CD14-positive monocyte (primary cell): ENCODE measurements at regions not wholly inside any gene's neighbourhood (a gene's known extent, or its start where the extent isn't known, plus 50 kb on each side); places are given as distances from the start of the nearest gene placed in this dataset.

ENCODE experiments used
- DNase-seq, 3 donors: peaks; one replicate each; pipeline ENCODE4 v3.0.0-alpha.2; 2011 to 2022
- H2AFZ ChIP-seq: 2 replicates; pipeline ENCODE4 v1.6.0; 2012; ENCODE audit warnings: mild to moderate bottlenecking, low read depth, low read length, inconsistent platforms; ENCODE audit not compliant: insufficient read depth, poor library complexity, severe bottlenecking
- H3K27ac ChIP-seq, 2 donors: 1 replicate in 1 of 2; 2 replicates in 1 of 2; pipeline ENCODE4 v1.5.1; 2012 to 2013; ENCODE audit warnings: low read length in 2 of 2, control low read depth in 1 of 2, inconsistent platforms in 1 of 2, low read depth in 1 of 2, mild to moderate bottlenecking in 1 of 2
- H3K27me3 ChIP-seq, 2 donors: one replicate each; pipeline versions ENCODE4 v1.6.0 to v1.6.1; 2011 to 2013; ENCODE audit warnings: low read length in 2 of 2; ENCODE audit not compliant: control insufficient read depth in 2 of 2, insufficient read depth in 2 of 2
- H3K36me3 ChIP-seq, 2 donors: replicated peaks in 1 of 2; 1 replicate in 1 of 2; 2 replicates in 1 of 2; pipeline versions ENCODE4 v1.5.1 to v1.6.1; 2012 to 2013; ENCODE audit warnings: low read length in 2 of 2, control low read depth in 1 of 2, inconsistent platforms in 1 of 2, mild to moderate bottlenecking in 1 of 2; ENCODE audit not compliant: insufficient read depth in 2 of 2, control insufficient read depth in 1 of 2
- H3K4me1 ChIP-seq, 2 donors: 1 replicate in 1 of 2; 2 replicates in 1 of 2; pipeline versions ENCODE4 v1.5.1 to v1.6.1; 2012 to 2013; ENCODE audit warnings: low read length in 2 of 2, control low read depth in 1 of 2, inconsistent platforms in 1 of 2, mild to moderate bottlenecking in 1 of 2, moderate library complexity in 1 of 2; ENCODE audit not compliant: insufficient read depth in 2 of 2, control insufficient read depth in 1 of 2
- H3K4me2 ChIP-seq: replicated peaks from 2 replicates; pipeline ENCODE3; 2012; ENCODE audit warnings: low read length, moderate library complexity, mild to moderate bottlenecking; ENCODE audit not compliant: poor library complexity, severe bottlenecking; ENCODE audit errors: extremely low read depth
- H3K4me3 ChIP-seq, 3 experiments: fragments of 200-600 bp in 1 of 3; sonication (generic) in 1 of 3; replicated peaks in 1 of 3; 1 replicate in 2 of 3; 2 replicates in 1 of 3; pipeline ENCODE4 v1.5.1; 2011 to 2013; ENCODE audit warnings: low read length in 3 of 3, mild to moderate bottlenecking in 3 of 3, control low read depth in 2 of 3, low read depth in 2 of 3, inconsistent platforms in 1 of 3, moderate library complexity in 1 of 3
- H3K79me2 ChIP-seq: 2 replicates; pipeline ENCODE4 v1.6.0; 2012; ENCODE audit warnings: mild to moderate bottlenecking, control low read depth, inconsistent platforms, low read length, moderate library complexity; ENCODE audit not compliant: insufficient read depth
- H3K9ac ChIP-seq: 2 replicates; pipeline ENCODE4 v1.6.0; 2017; ENCODE audit warnings: low read length, mild to moderate bottlenecking; ENCODE audit not compliant: insufficient read depth, poor library complexity, severe bottlenecking
- H3K9me3 ChIP-seq, 2 donors: replicated peaks in 1 of 2; 1 replicate in 1 of 2; 2 replicates in 1 of 2; pipeline versions ENCODE4 v1.5.1 to v1.6.1; 2012 to 2013; ENCODE audit warnings: low read length in 2 of 2, control low read depth in 1 of 2; ENCODE audit not compliant: control insufficient read depth in 1 of 2, insufficient read depth in 1 of 2
- H4K20me1 ChIP-seq: 2 replicates; pipeline ENCODE4 v1.6.0; 2012; ENCODE audit warnings: mild to moderate bottlenecking, low read length, control low read depth, moderate library complexity; ENCODE audit not compliant: insufficient read depth
- H3K27ac Mint-ChIP-seq, 7 donors: one replicate each; pipeline ENCODE4 v1.8.0; 2020; ENCODE audit warnings: mild to moderate bottlenecking in 7 of 7, mixed read lengths in 7 of 7, moderate library complexity in 6 of 7, inconsistent platforms in 2 of 7
- H3K27me3 Mint-ChIP-seq, 3 donors: one replicate each; pipeline ENCODE4 v1.8.0; 2021 to 2022; ENCODE audit warnings: low read depth in 3 of 3, mild to moderate bottlenecking in 3 of 3, mixed read lengths in 3 of 3, moderate library complexity in 3 of 3, inconsistent platforms in 1 of 3
- H3K36me3 Mint-ChIP-seq, 2 donors: one replicate each; pipeline ENCODE4 v1.8.0; 2020; ENCODE audit warnings: mixed read lengths in 2 of 2, inconsistent platforms in 1 of 2, mild to moderate bottlenecking in 1 of 2
- H3K4me1 Mint-ChIP-seq: one replicate; pipeline ENCODE4 v1.8.0; 2020; ENCODE audit warnings: mild to moderate bottlenecking, mixed read lengths
- H3K4me3 Mint-ChIP-seq, 2 donors: one replicate each; pipeline ENCODE4 v1.8.0; 2020; ENCODE audit warnings: mild to moderate bottlenecking in 2 of 2, mixed read lengths in 2 of 2, moderate library complexity in 1 of 2
- H3K9me3 Mint-ChIP-seq, 7 donors: one replicate each; pipeline ENCODE4 v1.8.0; 2020 to 2022; ENCODE audit warnings: mixed read lengths in 7 of 7, mild to moderate bottlenecking in 6 of 7, moderate library complexity in 6 of 7, inconsistent platforms in 2 of 7
- WGBS: methylation state at CpG from one replicate; pipeline ENCODE4 v1.1.5; 2013; ENCODE audit warnings: missing lambda C conversion rate; ENCODE audit not compliant: insufficient coverage; 5-methylcytosine and 5-hydroxymethylcytosine counted together
- intact Hi-C, 2 donors: fragments of 100-400 bp; cut with micrococcal nuclease; formaldehyde crosslinking; loops; one replicate each; pipeline versions ENCODE4 v1.15.0 to v1.15.1; 2023
- TF ChIP-seq, protein P1 (sequence below): fragments of 200-600 bp; IDR thresholded peaks from one replicate; pipeline ENCODE4 v1.8.0; 2022; ENCODE audit warnings: antibody characterized with exemption, mild to moderate bottlenecking

- peaks cover 0 to 3% (median 0%) of the 10 kb centered on the region in 7 donors for H3K9me3 Mint-ChIP-seq
- intact Hi-C loops, result no loop called here
- no peaks in the 10 kb centered on the region for H3K36me3 ChIP-seq
- H3K27ac Mint-ChIP-seq, result no peak overlapping the region
- H3K27me3 Mint-ChIP-seq, result peaks cover 0 to 1% (median 0%) of the 10 kb centered on the region in 3 donors
- WGBS, result no CpG with 5 or more reads among the region's 3 CpGs
- no peaks in the 10 kb centered on the region for H3K79me2 ChIP-seq
- no peak overlapping the region for H3K4me3 ChIP-seq
- H3K4me1 Mint-ChIP-seq, result peaks cover 17% of the 10 kb centered on the region
- no peak overlapping the region for H3K4me2 ChIP-seq
- TF ChIP-seq, protein P1, sequence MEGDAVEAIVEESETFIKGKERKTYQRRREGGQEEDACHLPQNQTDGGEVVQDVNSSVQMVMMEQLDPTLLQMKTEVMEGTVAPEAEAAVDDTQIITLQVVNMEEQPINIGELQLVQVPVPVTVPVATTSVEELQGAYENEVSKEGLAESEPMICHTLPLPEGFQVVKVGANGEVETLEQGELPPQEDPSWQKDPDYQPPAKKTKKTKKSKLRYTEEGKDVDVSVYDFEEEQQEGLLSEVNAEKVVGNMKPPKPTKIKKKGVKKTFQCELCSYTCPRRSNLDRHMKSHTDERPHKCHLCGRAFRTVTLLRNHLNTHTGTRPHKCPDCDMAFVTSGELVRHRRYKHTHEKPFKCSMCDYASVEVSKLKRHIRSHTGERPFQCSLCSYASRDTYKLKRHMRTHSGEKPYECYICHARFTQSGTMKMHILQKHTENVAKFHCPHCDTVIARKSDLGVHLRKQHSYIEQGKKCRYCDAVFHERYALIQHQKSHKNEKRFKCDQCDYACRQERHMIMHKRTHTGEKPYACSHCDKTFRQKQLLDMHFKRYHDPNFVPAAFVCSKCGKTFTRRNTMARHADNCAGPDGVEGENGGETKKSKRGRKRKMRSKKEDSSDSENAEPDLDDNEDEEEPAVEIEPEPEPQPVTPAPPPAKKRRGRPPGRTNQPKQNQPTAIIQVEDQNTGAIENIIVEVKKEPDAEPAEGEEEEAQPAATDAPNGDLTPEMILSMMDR, result no peak
- H3K27ac ChIP-seq, result no peak overlapping the region
- no peaks in the 10 kb centered on the region for H3K9me3 ChIP-seq
- peaks cover 15 to 18% of the 10 kb centered on the region in 2 donors for H3K4me1 ChIP-seq
- DNase-seq, result no peak
- H2AFZ ChIP-seq, result no peak overlapping the region
- H3K27me3 ChIP-seq, result no peaks in the 10 kb centered on the region
- H4K20me1 ChIP-seq, result no peaks in the 10 kb centered on the region
- no peaks in the 10 kb centered on the region for H3K36me3 Mint-ChIP-seq
- H3K9ac ChIP-seq, result no peak overlapping the region
- no peak overlapping the region for H3K4me3 Mint-ChIP-seq
These were observed 399.3 kb downstream of the PTPRC start for GRCh38 chr1:199038156-199038555.

DNA sequence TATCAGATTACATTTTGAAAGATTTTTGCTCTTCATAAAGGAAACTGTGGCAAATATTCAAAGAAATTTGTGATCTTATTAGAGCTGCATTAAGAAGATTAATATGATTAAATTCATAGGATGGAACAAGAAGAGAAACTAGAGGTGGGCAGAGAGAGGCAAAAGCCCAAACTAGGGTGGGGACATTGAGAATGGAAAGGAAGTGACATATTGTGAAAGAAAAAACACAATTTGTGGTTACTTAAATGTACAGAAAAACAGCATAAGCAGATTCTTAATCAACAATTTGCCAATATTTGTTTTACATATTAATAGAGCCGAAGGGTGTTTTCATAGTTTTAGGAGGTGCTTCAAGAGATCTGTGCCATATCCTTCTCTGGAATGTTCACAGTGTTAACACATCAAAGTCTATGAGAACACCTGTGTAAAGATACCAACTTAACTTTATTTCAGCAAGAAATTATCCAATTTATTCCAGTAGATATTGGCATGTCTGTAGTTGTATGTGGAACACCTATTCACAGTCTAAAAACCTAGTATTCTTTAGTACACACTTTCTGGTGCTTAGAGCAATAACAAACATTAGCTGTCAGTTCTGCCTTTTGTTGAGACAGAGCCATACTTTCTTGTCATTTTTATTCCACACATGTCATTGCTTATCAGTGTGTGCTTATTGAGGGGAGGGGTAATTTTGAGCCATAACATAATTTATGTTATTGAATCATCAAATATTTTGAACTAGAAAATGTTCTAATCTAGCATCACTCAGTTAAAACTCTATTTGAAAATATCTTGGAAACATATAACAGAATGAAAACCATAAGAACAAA, 401.5 kb downstream of the PTPRC start:
- TF ChIP-seq, protein P1, result no peak
- Histone ChIP-seq H3K27ac (no peak overlapping the region), H3K36me3 (no peaks in the 10 kb centered on the region), H3K79me2 (no peaks in the 10 kb centered on the region), H3K9ac (no peak overlapping the region), H3K4me2 (no peak overlapping the region), H3K4me1 (peaks cover 15 to 18% of the 10 kb centered on the region in 2 donors), H3K9me3 (no peaks in the 10 kb centered on the region), H2AFZ (peak overlapping the region; percentile 16), H3K4me3 (no peak overlapping the region), H3K27me3 (no peaks in the 10 kb centered on the region), H4K20me1 (no peaks in the 10 kb centered on the region)
- WGBS, result no CpG with 5 or more reads among the region's 1 CpG
- Mint-ChIP-seq H3K4me1 (peaks cover 17% of the 10 kb centered on the region), H3K27me3 (peaks cover 0 to 1% (median 0%) of the 10 kb centered on the region in 3 donors), H3K9me3 (peaks cover 0 to 7% (median 3%) of the 10 kb centered on the region in 7 donors), H3K27ac (no peak overlapping the region), H3K4me3 (no peak overlapping the region), H3K36me3 (no peaks in the 10 kb centered on the region)
- DNase-seq, result no peak
- intact Hi-C loops, result no loop called here
